ENCODE measurements at regions not wholly inside any gene's neighbourhood (a gene's known extent, or its start where the extent isn't known, plus 50 kb on each side); places are given as distances from the start of the nearest gene placed in this dataset.
A peak's percentile ranks its signal among the peaks of the same experiment; 100 is the strongest.

DNA sequence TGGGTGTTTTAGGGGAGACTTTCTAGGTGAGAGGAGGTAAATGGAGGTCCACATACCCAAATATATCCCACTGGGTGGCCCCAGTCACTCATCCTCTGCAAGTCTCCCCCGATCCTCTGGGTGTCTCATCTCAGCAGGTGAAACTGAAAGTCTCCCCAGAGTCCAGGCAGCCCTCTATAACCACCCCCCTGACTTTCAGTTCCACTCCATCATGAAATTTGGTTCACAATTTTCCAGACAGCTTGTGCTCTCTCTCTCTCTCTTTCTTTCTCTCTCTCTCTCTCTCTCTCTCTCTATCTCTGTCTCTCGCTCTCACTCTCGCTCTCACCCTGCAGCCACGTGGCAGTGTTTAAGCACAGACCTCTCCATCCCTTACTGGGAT lies 56.7 kb upstream of the ELN start:
- BruUV-seq (replicated peaks): no TSS peak
- no peaks in the 10 kb centered on the region for H3K9me3 ChIP-seq (ENCODE audit: low read depth, low read length, poor library complexity, severe bottlenecking)
- H3K4me3 ChIP-seq (ENCODE audit: low read depth, low read length, poor library complexity, severe bottlenecking): no peak overlapping the region
- H3K4me1 ChIP-seq (ENCODE audit: insufficient read depth, low read length, poor library complexity, severe bottlenecking): no peaks in the 10 kb centered on the region
- H3K27ac ChIP-seq (ENCODE audit: low read depth, low read length, poor library complexity, severe bottlenecking): no peak overlapping the region
- no peaks in the 10 kb centered on the region for H3K36me3 ChIP-seq (ENCODE audit: insufficient read depth, low read length, poor library complexity, severe bottlenecking)
- H3K27me3 ChIP-seq (replicated peaks; ENCODE audit: insufficient read depth, low read depth, low read length, poor library complexity): no peaks in the 10 kb centered on the region
- ChIA-PET POLR2A (ENCODE audit: low non-redundant PET) (interaction anchor here (0.6 kb wide), 2 partner anchors 47 to 297 kb away, joined by 3 read pairs; no protein-coding TSS in a partner anchor), CTCF (no interaction called here)
- intact Hi-C loops (cut with micrococcal nuclease; ENCODE audit: unreplicated experiment): no loop called here
- no peak for DNase-seq (ENCODE audit: low spot score)
- no peak for TF ChIP-seq EZH2 (IDR thresholded peaks at IDR 0.05; ENCODE audit: borderline replicate concordance, low read depth, low read length, poor library complexity, severe bottlenecking)
- TF ChIP-seq, protein P1, sequence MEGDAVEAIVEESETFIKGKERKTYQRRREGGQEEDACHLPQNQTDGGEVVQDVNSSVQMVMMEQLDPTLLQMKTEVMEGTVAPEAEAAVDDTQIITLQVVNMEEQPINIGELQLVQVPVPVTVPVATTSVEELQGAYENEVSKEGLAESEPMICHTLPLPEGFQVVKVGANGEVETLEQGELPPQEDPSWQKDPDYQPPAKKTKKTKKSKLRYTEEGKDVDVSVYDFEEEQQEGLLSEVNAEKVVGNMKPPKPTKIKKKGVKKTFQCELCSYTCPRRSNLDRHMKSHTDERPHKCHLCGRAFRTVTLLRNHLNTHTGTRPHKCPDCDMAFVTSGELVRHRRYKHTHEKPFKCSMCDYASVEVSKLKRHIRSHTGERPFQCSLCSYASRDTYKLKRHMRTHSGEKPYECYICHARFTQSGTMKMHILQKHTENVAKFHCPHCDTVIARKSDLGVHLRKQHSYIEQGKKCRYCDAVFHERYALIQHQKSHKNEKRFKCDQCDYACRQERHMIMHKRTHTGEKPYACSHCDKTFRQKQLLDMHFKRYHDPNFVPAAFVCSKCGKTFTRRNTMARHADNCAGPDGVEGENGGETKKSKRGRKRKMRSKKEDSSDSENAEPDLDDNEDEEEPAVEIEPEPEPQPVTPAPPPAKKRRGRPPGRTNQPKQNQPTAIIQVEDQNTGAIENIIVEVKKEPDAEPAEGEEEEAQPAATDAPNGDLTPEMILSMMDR (conservative IDR thresholded peaks at IDR 0.05; ENCODE audit: low read depth, low read length): no peak

DNA sequence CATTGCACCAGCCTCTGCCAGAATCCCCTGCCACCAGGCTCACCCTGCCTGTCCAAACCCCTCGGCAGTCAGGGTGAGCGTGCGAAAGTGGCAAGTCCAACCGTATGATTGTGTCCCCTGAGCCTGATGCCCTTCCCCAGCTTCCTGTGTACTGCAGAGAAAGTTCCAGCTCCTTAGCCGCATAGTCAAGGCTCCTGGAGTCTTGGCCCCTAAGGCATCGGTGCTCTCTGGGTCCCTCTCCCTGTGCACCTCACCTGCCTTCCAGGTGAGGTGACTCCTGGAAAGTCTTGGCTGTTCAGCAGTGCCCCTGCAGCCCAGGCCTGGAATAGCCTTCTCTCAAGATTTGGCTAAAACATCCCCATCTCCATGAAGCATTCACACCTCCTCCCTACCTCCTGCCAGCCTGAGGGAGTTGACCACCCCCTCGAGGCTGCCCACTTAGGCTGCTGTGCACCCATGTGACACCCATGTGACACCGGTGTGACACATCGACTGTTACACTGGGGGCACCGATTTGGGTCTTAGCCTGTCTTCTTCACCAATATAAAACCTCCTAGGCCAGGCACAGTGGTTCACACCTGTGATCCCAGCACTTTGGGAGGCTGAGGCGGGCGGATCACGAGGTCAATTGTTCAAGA lies 56.1 kb upstream of the ELN start:
- Histone ChIP-seq H3K9me3 (ENCODE audit: low read depth, low read length, poor library complexity, severe bottlenecking) (no peaks in the 10 kb centered on the region), H3K27me3 (replicated peaks; ENCODE audit: insufficient read depth, low read depth, low read length, poor library complexity) (no peaks in the 10 kb centered on the region), H3K4me3 (ENCODE audit: low read depth, low read length, poor library complexity, severe bottlenecking) (no peak overlapping the region), H3K36me3 (ENCODE audit: insufficient read depth, low read length, poor library complexity, severe bottlenecking) (no peaks in the 10 kb centered on the region), H3K27ac (ENCODE audit: low read depth, low read length, poor library complexity, severe bottlenecking) (no peak overlapping the region), H3K4me1 (ENCODE audit: insufficient read depth, low read length, poor library complexity, severe bottlenecking) (no peaks in the 10 kb centered on the region)
- ChIA-PET POLR2A (ENCODE audit: low non-redundant PET) (interaction anchor here (0.6 kb wide), 2 partner anchors 46 to 298 kb away, joined by 3 read pairs; no protein-coding TSS in a partner anchor), CTCF (no interaction called here)
- TF ChIP-seq EZH2 (IDR thresholded peaks at IDR 0.05; ENCODE audit: borderline replicate concordance, low read depth, low read length, poor library complexity, severe bottlenecking): no peak
- TF ChIP-seq, protein P1 (conservative IDR thresholded peaks at IDR 0.05; ENCODE audit: low read depth, low read length): 0 out of 2 replicates have a peak, but pooled peaks have one; percentile 15
- DNase-seq (ENCODE audit: low spot score): no peak
- intact Hi-C loops (cut with micrococcal nuclease; ENCODE audit: unreplicated experiment): no loop called here
- no TSS peak for BruUV-seq (replicated peaks)

DNA sequence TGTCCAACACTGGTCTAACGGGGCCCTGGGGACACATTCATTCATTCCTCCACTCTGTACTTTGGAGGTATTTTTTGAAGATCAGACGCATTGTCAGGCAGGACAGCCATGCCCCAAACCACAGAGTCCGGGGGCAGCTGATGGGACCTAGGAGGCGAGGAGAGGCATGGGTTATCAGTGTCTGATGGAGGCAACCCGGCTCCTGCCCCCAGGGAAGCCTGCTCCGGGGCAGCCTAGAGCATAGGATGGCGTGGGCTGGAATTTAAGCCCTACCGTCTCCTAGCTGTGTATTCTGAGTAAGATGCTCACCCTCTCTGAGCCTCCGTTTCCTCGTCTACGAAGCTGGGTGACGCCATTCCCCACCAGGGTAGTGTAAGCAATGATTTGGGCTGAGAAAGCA lies 55.4 kb upstream of the ELN start:
- TF ChIP-seq, protein P1 (conservative IDR thresholded peaks at IDR 0.05; ENCODE audit: low read depth, low read length): no peak
- TF ChIP-seq EZH2 (IDR thresholded peaks at IDR 0.05; ENCODE audit: borderline replicate concordance, low read depth, low read length, poor library complexity, severe bottlenecking): no peak
- no peak for DNase-seq (ENCODE audit: low spot score)
- ChIA-PET POLR2A (ENCODE audit: low non-redundant PET) (no interaction called here), CTCF (no interaction called here)
- BruUV-seq (replicated peaks): no TSS peak
- no peaks in the 10 kb centered on the region for H3K36me3 ChIP-seq (ENCODE audit: insufficient read depth, low read length, poor library complexity, severe bottlenecking)
- intact Hi-C loops (cut with micrococcal nuclease; ENCODE audit: unreplicated experiment): no loop called here
- H3K9me3 ChIP-seq (ENCODE audit: low read depth, low read length, poor library complexity, severe bottlenecking): no peaks in the 10 kb centered on the region
- H3K4me1 ChIP-seq (ENCODE audit: insufficient read depth, low read length, poor library complexity, severe bottlenecking): no peaks in the 10 kb centered on the region
- H3K27me3 ChIP-seq (replicated peaks; ENCODE audit: insufficient read depth, low read depth, low read length, poor library complexity): no peaks in the 10 kb centered on the region
- no peak overlapping the region for H3K4me3 ChIP-seq (ENCODE audit: low read depth, low read length, poor library complexity, severe bottlenecking)
- no peak overlapping the region for H3K27ac ChIP-seq (ENCODE audit: low read depth, low read length, poor library complexity, severe bottlenecking)

Data from A673 (cell line).